Kidney (tissue), 13 donors: ENCODE measurements at regions not wholly inside any gene's neighbourhood (a gene's known extent, or its start where the extent isn't known, plus 50 kb on each side); places are given as distances from the start of the nearest gene placed in this dataset.

Experiments
- DNase-seq, 5 donors: peaks; one replicate each; pipeline ENCODE4 v3.0.0-alpha.2; 2013 to 2020
- FAIRE-seq: peaks from 2 replicates; lab custom pipeline; 2012; peaks lifted over from hg19 to GRCh38; lab: Jason Lieb, UNC
- H3K27ac ChIP-seq, 2 donors: one replicate each; pipeline ENCODE4 v1.7.0; 2013; ENCODE audit warnings: low read depth in 2 of 2, low read length in 2 of 2, inconsistent platforms in 1 of 2
- H3K27me3 ChIP-seq: one replicate; pipeline ENCODE4 v1.7.1; 2013; ENCODE audit warnings: low read length, inconsistent platforms; ENCODE audit not compliant: control insufficient read depth, insufficient read depth
- H3K36me3 ChIP-seq, 3 donors: one replicate each; pipeline versions ENCODE4 v1.7.0 to v1.7.1; 2013; ENCODE audit warnings: low read length in 3 of 3, control low read depth in 1 of 3, inconsistent platforms in 1 of 3; ENCODE audit not compliant: insufficient read depth in 3 of 3, control insufficient read depth in 2 of 3
- H3K4me1 ChIP-seq, 3 donors: one replicate each; pipeline versions ENCODE4 v1.7.0 to v1.7.1; 2013; ENCODE audit warnings: low read length in 3 of 3, inconsistent platforms in 1 of 3, low read depth in 1 of 3; ENCODE audit not compliant: control insufficient read depth in 2 of 3, insufficient read depth in 2 of 3
- H3K4me3 ChIP-seq, 3 donors: one replicate each; pipeline versions ENCODE4 v1.7.0 to v1.8.1; 2013; ENCODE audit warnings: low read length in 3 of 3, control low read depth in 1 of 3, inconsistent platforms in 1 of 3
- H3K9ac ChIP-seq, 3 donors: one replicate each; pipeline versions ENCODE4 v1.7.0 to v1.7.1; 2013; ENCODE audit warnings: low read length in 3 of 3, control low read depth in 1 of 3, inconsistent platforms in 1 of 3
- H3K9me3 ChIP-seq, 3 donors: one replicate each; pipeline versions ENCODE4 v1.7.0 to v1.7.1; 2013; ENCODE audit warnings: low read length in 3 of 3, control low read depth in 1 of 3, inconsistent platforms in 1 of 3; ENCODE audit not compliant: control insufficient read depth in 2 of 3, insufficient read depth in 1 of 3
- intact Hi-C: fragments of 100-400 bp; cut with DNase I; formaldehyde crosslinking; loops from one replicate; pipeline ENCODE4 v1.11.1; 2022
- TF ChIP-seq, protein P1 (sequence below): IDR thresholded peaks from 3 replicates; pipeline ENCODE4 v1.5.1; 2012; ENCODE audit warnings: mild to moderate bottlenecking, moderate library complexity, borderline replicate concordance; ENCODE audit not compliant: insufficient read depth; ENCODE audit errors: extremely low read depth
- donor health status: control.
- donor health status: control.
- donor health status: control.
- donor health status: control.
- donor health status: control.
- donor health status: DM: yes; HTN: yes; CAD: no.
- donor health status: Normal renal cell carcinoma (clear cell type).

DNA sequence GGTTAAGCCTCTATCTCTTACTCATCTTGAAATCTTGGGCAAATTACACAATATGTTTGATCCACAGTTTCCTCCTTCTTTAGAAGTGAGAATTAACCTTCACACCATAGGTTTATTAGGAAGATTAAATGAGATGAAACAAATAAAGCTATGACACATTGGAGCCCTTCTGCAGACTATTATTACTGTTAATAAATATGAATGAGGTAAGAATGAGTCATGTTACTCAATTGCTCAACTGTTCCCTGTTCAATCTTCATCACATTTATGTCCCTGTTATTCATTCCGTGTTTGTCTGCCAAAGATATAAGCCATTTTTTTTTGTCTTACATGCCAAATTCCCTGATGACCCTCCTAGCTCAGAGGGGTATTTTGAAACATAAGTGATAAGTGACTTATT, 52.1 kb upstream of the PAPPA start:
- Histone ChIP-seq H3K27ac (no peak overlapping the region), H3K4me1 (no peaks in the 10 kb centered on the region), H3K27me3 (no peaks in the 10 kb centered on the region), H3K9me3 (no peaks in the 10 kb centered on the region), H3K4me3 (no peak overlapping the region), H3K36me3 (no peaks in the 10 kb centered on the region), H3K9ac (no peak overlapping the region)
- FAIRE-seq (no peak), DNase-seq (no peak)
- TF ChIP-seq, protein P1, sequence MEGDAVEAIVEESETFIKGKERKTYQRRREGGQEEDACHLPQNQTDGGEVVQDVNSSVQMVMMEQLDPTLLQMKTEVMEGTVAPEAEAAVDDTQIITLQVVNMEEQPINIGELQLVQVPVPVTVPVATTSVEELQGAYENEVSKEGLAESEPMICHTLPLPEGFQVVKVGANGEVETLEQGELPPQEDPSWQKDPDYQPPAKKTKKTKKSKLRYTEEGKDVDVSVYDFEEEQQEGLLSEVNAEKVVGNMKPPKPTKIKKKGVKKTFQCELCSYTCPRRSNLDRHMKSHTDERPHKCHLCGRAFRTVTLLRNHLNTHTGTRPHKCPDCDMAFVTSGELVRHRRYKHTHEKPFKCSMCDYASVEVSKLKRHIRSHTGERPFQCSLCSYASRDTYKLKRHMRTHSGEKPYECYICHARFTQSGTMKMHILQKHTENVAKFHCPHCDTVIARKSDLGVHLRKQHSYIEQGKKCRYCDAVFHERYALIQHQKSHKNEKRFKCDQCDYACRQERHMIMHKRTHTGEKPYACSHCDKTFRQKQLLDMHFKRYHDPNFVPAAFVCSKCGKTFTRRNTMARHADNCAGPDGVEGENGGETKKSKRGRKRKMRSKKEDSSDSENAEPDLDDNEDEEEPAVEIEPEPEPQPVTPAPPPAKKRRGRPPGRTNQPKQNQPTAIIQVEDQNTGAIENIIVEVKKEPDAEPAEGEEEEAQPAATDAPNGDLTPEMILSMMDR, result no peak
- intact Hi-C loops, result no loop called here

DNA sequence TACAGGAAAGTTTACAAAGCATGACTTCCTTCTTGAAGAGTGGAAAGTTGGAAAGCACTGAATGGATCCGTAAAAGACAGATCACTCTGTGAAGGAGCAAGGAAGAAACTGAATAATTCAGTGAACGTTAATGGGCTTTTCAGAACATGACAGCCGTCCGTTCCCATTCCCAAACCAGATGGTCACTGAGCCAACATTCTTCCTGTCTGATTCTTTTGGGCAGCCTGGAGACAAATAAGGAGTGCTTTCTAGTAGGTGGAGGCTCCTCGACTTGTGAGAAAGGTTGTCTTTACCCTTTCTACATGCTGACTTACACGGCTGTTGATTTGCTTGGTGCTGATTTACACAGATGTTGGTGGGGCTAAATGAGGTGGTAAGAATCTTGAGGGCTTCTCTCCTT, 51.0 kb upstream of the PAPPA start:
- no peaks in the 10 kb centered on the region for H3K36me3 ChIP-seq
- TF ChIP-seq, protein P1, result no peak
- no peak for FAIRE-seq
- H3K9ac ChIP-seq, result no peak overlapping the region
- H3K9me3 ChIP-seq, result no peaks in the 10 kb centered on the region
- intact Hi-C loops, result no loop called here
- no peaks in the 10 kb centered on the region for H3K27me3 ChIP-seq
- H3K4me1 ChIP-seq, result no peaks in the 10 kb centered on the region
- H3K27ac ChIP-seq, result no peak overlapping the region
- no peak overlapping the region for H3K4me3 ChIP-seq
- no peak for DNase-seq
